Kidney epithelial cell (primary cell): ENCODE measurements at regions not wholly inside any gene's neighbourhood (a gene's known extent, or its start where the extent isn't known, plus 50 kb on each side); places are given as distances from the start of the nearest gene placed in this dataset.

Source experiments
- DNase-seq: peaks from one replicate; pipeline ENCODE4 v3.0.0-alpha.2; 2010; ENCODE audit warnings: low read depth
- H3K27me3 ChIP-seq: 2 replicates; pipeline ENCODE4 v1.6.0; 2011; ENCODE audit warnings: low read length; ENCODE audit not compliant: control insufficient read depth, insufficient read depth
- H3K36me3 ChIP-seq: 2 replicates; pipeline ENCODE4 v1.5.1; 2011; ENCODE audit warnings: low read length; ENCODE audit not compliant: control insufficient read depth, insufficient read depth
- H3K4me3 ChIP-seq: 2 replicates; pipeline ENCODE4 v1.5.1; 2011; ENCODE audit warnings: low read depth, mild to moderate bottlenecking, control low read depth, low read length
- TF ChIP-seq, protein P1 (sequence below): IDR thresholded peaks from 2 replicates; pipeline ENCODE4 v1.5.1; 2011; ENCODE audit warnings: mild to moderate bottlenecking, moderate library complexity, low read length, control low read depth, inconsistent platforms; ENCODE audit not compliant: insufficient read depth, poor library complexity, severe bottlenecking

DNA sequence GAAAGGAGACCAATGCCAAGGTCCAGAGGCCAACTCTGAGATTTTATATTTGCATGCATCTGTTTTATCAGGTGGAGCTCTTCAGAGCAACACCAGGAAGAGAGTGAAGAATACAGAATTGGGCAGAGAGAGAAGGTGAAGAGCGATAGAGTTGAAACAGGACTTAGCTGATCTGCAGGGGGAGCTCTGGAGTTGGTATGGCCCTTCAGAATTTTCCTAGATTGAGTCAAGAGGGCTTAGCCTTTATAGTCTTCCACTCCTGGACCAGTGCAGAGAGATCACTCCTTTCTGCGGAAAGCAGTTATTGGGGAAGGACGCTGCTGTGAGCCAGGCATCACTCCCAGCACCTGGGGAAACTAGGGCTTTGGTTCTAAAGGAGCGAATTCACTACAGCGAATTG, 105.0 kb upstream of the DGKB start:
- Histone ChIP-seq H3K36me3 (no peaks in the 10 kb centered on the region), H3K4me3 (no peak overlapping the region), H3K27me3 (no peaks in the 10 kb centered on the region)
- no peak for DNase-seq
- TF ChIP-seq, protein P1, sequence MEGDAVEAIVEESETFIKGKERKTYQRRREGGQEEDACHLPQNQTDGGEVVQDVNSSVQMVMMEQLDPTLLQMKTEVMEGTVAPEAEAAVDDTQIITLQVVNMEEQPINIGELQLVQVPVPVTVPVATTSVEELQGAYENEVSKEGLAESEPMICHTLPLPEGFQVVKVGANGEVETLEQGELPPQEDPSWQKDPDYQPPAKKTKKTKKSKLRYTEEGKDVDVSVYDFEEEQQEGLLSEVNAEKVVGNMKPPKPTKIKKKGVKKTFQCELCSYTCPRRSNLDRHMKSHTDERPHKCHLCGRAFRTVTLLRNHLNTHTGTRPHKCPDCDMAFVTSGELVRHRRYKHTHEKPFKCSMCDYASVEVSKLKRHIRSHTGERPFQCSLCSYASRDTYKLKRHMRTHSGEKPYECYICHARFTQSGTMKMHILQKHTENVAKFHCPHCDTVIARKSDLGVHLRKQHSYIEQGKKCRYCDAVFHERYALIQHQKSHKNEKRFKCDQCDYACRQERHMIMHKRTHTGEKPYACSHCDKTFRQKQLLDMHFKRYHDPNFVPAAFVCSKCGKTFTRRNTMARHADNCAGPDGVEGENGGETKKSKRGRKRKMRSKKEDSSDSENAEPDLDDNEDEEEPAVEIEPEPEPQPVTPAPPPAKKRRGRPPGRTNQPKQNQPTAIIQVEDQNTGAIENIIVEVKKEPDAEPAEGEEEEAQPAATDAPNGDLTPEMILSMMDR, result peak; percentile 59

DNA sequence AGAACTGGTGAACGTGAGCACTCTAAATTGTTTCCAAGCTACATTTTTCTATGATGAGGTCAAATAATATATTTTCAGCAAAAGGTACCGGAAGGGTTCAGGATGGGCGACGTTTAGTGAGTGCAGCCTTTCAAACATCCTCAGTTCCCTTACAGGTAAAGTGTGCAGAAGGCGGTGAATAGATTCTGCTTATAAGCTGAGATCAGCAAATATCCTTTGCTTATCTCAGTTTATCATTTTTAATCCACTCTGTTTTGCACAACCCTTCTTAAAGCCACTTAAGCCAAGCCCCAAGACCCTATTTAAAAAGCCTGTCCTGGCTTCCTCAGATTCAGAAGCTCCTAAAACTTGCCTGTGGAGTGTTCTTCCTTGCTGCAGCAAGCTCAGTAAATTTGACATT, 103.1 kb upstream of the DGKB start:
- no peak for DNase-seq
- H3K27me3 ChIP-seq, result no peaks in the 10 kb centered on the region
- no peaks in the 10 kb centered on the region for H3K36me3 ChIP-seq
- TF ChIP-seq, protein P1, result no peak
- no peak overlapping the region for H3K4me3 ChIP-seq

DNA sequence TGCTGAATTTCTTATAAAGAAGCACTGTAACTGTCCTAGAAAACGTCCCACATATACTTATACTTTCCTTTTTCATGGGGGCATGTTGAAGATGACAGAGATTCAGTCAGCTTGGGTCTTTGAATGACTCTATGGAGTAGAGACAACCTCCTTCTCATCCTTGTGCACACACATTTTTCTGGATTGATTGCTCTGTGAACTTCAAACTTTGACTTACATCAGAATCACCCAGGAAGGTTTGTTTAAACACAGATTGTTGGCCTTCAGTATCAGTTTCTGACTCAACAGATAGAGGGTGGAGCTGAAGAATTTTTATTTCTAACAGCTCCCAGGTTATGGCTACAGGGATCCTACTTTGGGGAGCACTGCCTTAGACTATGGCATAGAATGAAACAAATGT, 97.6 kb upstream of the DGKB start:
- H3K4me3 ChIP-seq, result no peak overlapping the region
- no peak for DNase-seq
- no peaks in the 10 kb centered on the region for H3K36me3 ChIP-seq
- TF ChIP-seq, protein P1, result no peak
- H3K27me3 ChIP-seq, result no peaks in the 10 kb centered on the region

DNA sequence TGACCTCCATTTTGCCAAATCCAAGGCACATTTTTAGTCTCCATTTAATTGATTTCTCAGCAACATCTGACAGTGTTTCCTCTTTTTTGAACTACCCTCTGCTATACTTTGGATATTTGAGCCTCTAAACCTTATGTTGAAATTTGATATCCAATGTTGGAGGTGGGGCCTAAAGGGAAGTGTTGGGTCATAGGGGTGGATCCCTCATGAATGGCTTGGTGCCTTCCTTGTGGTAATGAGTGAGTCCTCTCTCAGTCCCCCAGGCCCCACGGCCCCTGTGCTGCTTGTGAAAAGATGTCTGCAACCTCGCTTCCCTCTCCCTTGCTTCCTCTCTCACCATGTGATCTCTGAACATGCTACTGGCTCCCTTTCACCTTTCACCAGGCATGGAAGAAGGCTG, 96.8 kb upstream of the DGKB start:
- H3K36me3 ChIP-seq, result no peaks in the 10 kb centered on the region
- no peaks in the 10 kb centered on the region for H3K27me3 ChIP-seq
- H3K4me3 ChIP-seq, result no peak overlapping the region
- TF ChIP-seq, protein P1, result no peak
- no peak for DNase-seq

DNA sequence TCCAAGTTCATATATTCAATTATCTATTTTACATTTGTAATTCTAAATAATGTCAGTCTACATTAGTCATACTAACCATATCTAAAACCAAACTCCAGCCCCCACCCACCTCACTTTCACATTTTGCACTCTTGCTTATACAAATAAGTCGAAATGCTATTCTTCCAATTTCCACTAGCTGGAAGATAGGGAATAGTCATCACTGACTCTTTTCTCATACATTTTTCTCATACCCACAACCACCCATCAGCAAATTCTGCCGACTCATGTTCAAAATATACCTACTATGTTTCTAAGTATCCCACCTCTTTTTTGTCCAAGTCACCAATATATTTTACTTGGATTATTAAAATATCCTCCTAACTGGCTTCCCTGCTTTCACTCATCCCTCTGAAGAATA, 93.2 kb upstream of the DGKB start:
- no peak overlapping the region for H3K4me3 ChIP-seq
- DNase-seq, result no peak
- no peaks in the 10 kb centered on the region for H3K36me3 ChIP-seq
- TF ChIP-seq, protein P1, result no peak
- no peaks in the 10 kb centered on the region for H3K27me3 ChIP-seq

DNA sequence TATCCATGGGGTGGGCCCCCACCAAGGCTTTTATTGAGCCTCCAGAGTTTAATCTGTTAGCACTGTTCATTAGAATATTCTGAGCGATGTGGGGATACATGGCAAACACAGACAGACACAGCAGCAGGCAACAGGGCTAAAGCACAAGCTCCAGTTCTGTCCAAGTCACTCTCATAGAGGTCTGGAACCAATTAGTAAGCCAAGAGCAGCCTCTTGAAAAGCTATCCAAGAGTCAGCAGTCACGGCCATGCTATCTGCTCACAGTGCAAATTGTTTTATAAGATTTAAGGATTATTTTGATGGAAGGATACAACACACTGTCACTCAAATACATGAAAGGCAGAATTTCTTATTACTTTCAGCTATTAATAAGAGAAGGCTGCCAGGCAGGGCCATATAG, 86.4 kb upstream of the DGKB start:
- TF ChIP-seq, protein P1, result no peak
- DNase-seq, result no peak
- H3K4me3 ChIP-seq, result no peak overlapping the region
- no peaks in the 10 kb centered on the region for H3K36me3 ChIP-seq
- H3K27me3 ChIP-seq, result no peaks in the 10 kb centered on the region
